Heart left ventricle (tissue), 16 donors: ENCODE measurements at regions not wholly inside any gene's neighbourhood (a gene's known extent, or its start where the extent isn't known, plus 50 kb on each side); places are given as distances from the start of the nearest gene placed in this dataset.

Experiments
- ATAC-seq, 4 donors: fragments of 200-7000 bp; cut with Tn5 transposase; one replicate each; pipeline ENCODE4 v1.9.1; 2020 to 2022; ENCODE audit warnings: moderate library complexity in 4 of 4, mild to moderate bottlenecking in 3 of 4, moderate number of reproducible peaks in 1 of 4
- DNase-seq, 5 donors: peaks; one replicate each; pipeline ENCODE4 v3.0.0-alpha.2; 2020
- H3K27ac ChIP-seq, 12 donors: fragments of 200-600 bp; sonication (generic) in 4 of 12; one replicate each; pipeline versions ENCODE4 v1.5.0 to v1.8.0; 2016 to 2022; ENCODE audit warnings: mild to moderate bottlenecking in 2 of 12
- H3K27me3 ChIP-seq, 9 donors: fragments of 200-600 bp; sonication (generic) in 2 of 9; one replicate each; pipeline versions ENCODE4 v1.5.1 to v1.8.0; 2016 to 2022; ENCODE audit warnings: mild to moderate bottlenecking in 3 of 9
- H3K36me3 ChIP-seq, 9 donors: fragments of 200-600 bp; sonication (generic) in 2 of 9; one replicate each; pipeline versions ENCODE4 v1.5.0 to v1.8.0; 2018 to 2022; ENCODE audit warnings: mild to moderate bottlenecking in 2 of 9
- H3K4me1 ChIP-seq, 12 donors: fragments of 200-600 bp; sonication (generic) in 4 of 12; one replicate each; pipeline versions ENCODE4 v1.5.0 to v1.8.0; 2016 to 2022; ENCODE audit warnings: mild to moderate bottlenecking in 3 of 12
- H3K4me3 ChIP-seq, 12 donors: fragments of 200-600 bp; sonication (generic) in 4 of 12; one replicate each; pipeline versions ENCODE4 v1.5.0 to v1.8.0; 2017 to 2022; ENCODE audit warnings: mild to moderate bottlenecking in 9 of 12, moderate library complexity in 4 of 12
- H3K9me3 ChIP-seq, 12 donors: fragments of 200-600 bp; sonication (generic) in 4 of 12; one replicate each; pipeline versions ENCODE4 v1.5.0 to v1.8.0; 2016 to 2022; ENCODE audit warnings: mild to moderate bottlenecking in 1 of 12
- CTCF ChIP-seq, 12 donors: fragments of 200-600 bp; sonication (generic) in 4 of 12; IDR thresholded peaks; one replicate each; pipeline versions ENCODE4 v1.5.0 to v1.8.0; 2018 to 2022; ENCODE audit warnings: antibody characterized with exemption in 12 of 12, mild to moderate bottlenecking in 5 of 12
- POLR2A ChIP-seq, 2 donors: fragments of 450-650 bp; IDR thresholded peaks; one replicate each; pipeline ENCODE4 v1.6.1; 2017; ENCODE audit warnings: antibody characterized with exemption in 2 of 2, mild to moderate bottlenecking in 2 of 2, moderate library complexity in 2 of 2
- WGBS, 4 donors: extraction: QIAGEN DNeasy Blood & Tissue Kit in 2 of 4; methylation state at CpG; one replicate each; pipeline versions ENCODE4 v1.1.5 to v1.1.7; 2013 to 2018; 5-methylcytosine and 5-hydroxymethylcytosine counted together
- intact Hi-C, 10 donors: fragments of 100-400 bp; cut with DNase I; formaldehyde crosslinking; loops; one replicate each; pipeline versions ENCODE4 v1.11.1 to v1.14.2; 2022
- donor health status: ischemic (EF 13 %, LVEDD 7.1; RV severe dilation, severe dysfunction).
- donor health status: healthy with polysubstance abuse.
- donor health status: DM: no; HTN: yes; CAD: no.
- donor health status: DM: no; HTN: no; CAD: no.
- donor health status: ischemic (EF 25% LVEDD 6.9; RV normal size, moderate dysfunction).
- donor health status: ischemic (EF 25% LVEDD 5.7; RV mildly dilated, moderate dysfunction).
- donor health status: healthy.
- donor health status: DM: yes; HTN: yes; CAD: no.
- donor health status: ischemic (EF 35%, LVEDD 5.7; RV mildly dilated, moderate dysfunction).
- donor health status: nonischemic (EF 11% LVEDD 7.7; RV severe dilation, severe dysfunction).
- donor health status: DM: yes; HTN: yes; CAD: no.
- donor health status: PGD.
- donor health status: ischemic (EF 29% LVEDD 5.4; RV normal size, mild dysfunction).
- donor health status: nonischemic (EF 23%, LVEDD 6.1; RV moderate dilation, normal function).

- intact Hi-C loops, result no loop called here
- ATAC-seq (no peak), DNase-seq (no peak)
- H3K36me3 ChIP-seq, result no peaks in the 10 kb centered on the region
- no peak overlapping the region for H3K27ac ChIP-seq
- 90 to 97% (median 91%) methylated on average over 2 of the region's 2 CpGs for WGBS, 4 donors
- peaks cover 0 to 3% (median 0%) of the 10 kb centered on the region in 12 donors for H3K9me3 ChIP-seq
- no peak for TF ChIP-seq CTCF (IDR thresholded peaks at IDR 0.05)
- TF ChIP-seq POLR2A (IDR thresholded peaks at IDR 0.05), result no peak
- H3K4me1 ChIP-seq, result no peaks in the 10 kb centered on the region
- no peak overlapping the region for H3K4me3 ChIP-seq
- no peaks in the 10 kb centered on the region for H3K27me3 ChIP-seq
These were observed 58.4 kb upstream of the CERS6 start for GRCh38 chr2:168397629-168398028.

GRCh38 chr2:168401048-168401556 is 55.0 kb upstream of the CERS6 start:
- Histone ChIP-seq H3K36me3 (no peaks in the 10 kb centered on the region), H3K27me3 (no peaks in the 10 kb centered on the region), H3K4me1 (no peaks in the 10 kb centered on the region), H3K4me3 (no peak overlapping the region), H3K27ac (no peak overlapping the region), H3K9me3 (peaks cover 0 to 8% (median 0%) of the 10 kb centered on the region in 12 donors)
- WGBS, 4 donors, result 59 to 70% (median 67%) methylated on average over 3 to 4 of the region's 4 CpGs
- intact Hi-C loops, result no loop called here
- TF ChIP-seq POLR2A (IDR thresholded peaks at IDR 0.05) (no peak), CTCF (IDR thresholded peaks at IDR 0.05) (no peak)
- ATAC-seq (no peak), DNase-seq (no peak)

GRCh38 chr2:168401771-168402170 is 54.3 kb upstream of the CERS6 start:
- intact Hi-C loops, result no loop called here
- WGBS, 4 donors, result 62 to 82% (median 70%) methylated on average over 1 of the region's 1 CpG
- ATAC-seq (no peak), DNase-seq (no peak)
- Histone ChIP-seq H3K4me3 (no peak overlapping the region), H3K27ac (no peak overlapping the region), H3K4me1 (no peaks in the 10 kb centered on the region), H3K27me3 (no peaks in the 10 kb centered on the region), H3K36me3 (no peaks in the 10 kb centered on the region), H3K9me3 (peaks cover 0 to 12% (median 0%) of the 10 kb centered on the region in 12 donors)
- TF ChIP-seq CTCF (IDR thresholded peaks at IDR 0.05) (no peak), POLR2A (IDR thresholded peaks at IDR 0.05) (no peak)

- no peaks in the 10 kb centered on the region for H3K4me1 ChIP-seq
- no peak for DNase-seq
- no peak overlapping the region for H3K4me3 ChIP-seq
- H3K27me3 ChIP-seq, result no peaks in the 10 kb centered on the region
- no peaks in the 10 kb centered on the region for H3K36me3 ChIP-seq
- 82 to 87% (median 86%) methylated on average over 1 of the region's 1 CpG for WGBS, 4 donors
- no peak for TF ChIP-seq CTCF (IDR thresholded peaks at IDR 0.05)
- no peak for TF ChIP-seq POLR2A (IDR thresholded peaks at IDR 0.05)
- H3K27ac ChIP-seq, result no peak overlapping the region
- intact Hi-C loops, result no loop called here
- H3K9me3 ChIP-seq, result peaks cover 0 to 12% (median 0%) of the 10 kb centered on the region in 12 donors
- no peak for ATAC-seq
These were observed 53.5 kb upstream of the CERS6 start for GRCh38 chr2:168402531-168402930.
